Esophagus muscularis mucosa (tissue), 3 donors: ENCODE measurements at regions not wholly inside any gene's neighbourhood (a gene's known extent, or its start where the extent isn't known, plus 50 kb on each side); places are given as distances from the start of the nearest gene placed in this dataset.

Experiments used
- CTCF ChIP-seq, 3 experiments: fragments of 200-600 bp in 2 of 3; fragments of 450-650 bp in 1 of 3; sonication (generic) in 2 of 3; IDR thresholded peaks; one replicate each; pipeline ENCODE4 v1.5.1; 2017 to 2019; ENCODE audit warnings: antibody characterized with exemption in 3 of 3, mild to moderate bottlenecking in 2 of 3, moderate library complexity in 1 of 3
- POLR2A ChIP-seq: fragments of 450-650 bp; IDR thresholded peaks from one replicate; pipeline ENCODE4 v1.6.1; 2017; ENCODE audit warnings: antibody characterized with exemption, moderate library complexity, mild to moderate bottlenecking, low read depth

- TF ChIP-seq CTCF (IDR thresholded peaks at IDR 0.05), result no peak
- no peak for TF ChIP-seq POLR2A
Observed at GRCh38 chr2:217698691-217699090, 304.1 kb downstream of the TNS1 start.
